HL-60 (cell line): ENCODE measurements at regions not wholly inside any gene's neighbourhood (a gene's known extent, or its start where the extent isn't known, plus 50 kb on each side); places are given as distances from the start of the nearest gene placed in this dataset.
"Not testable (repeated sequence)": the region's sequence is repeated elsewhere in the genome, so short reads cannot be mapped to it uniquely, and the experiment has no call there.

Experiments used
- DNase-seq, 2 experiments: peaks; one replicate each; pipeline ENCODE4 v3.0.0-alpha.2; 2010 to 2020; ENCODE audit warnings: low read depth in 1 of 2, low spot score in 1 of 2
- H3K27ac ChIP-seq: fragments of 250-450 bp; sonication (Bioruptor Pico); replicated peaks from 2 replicates; pipeline ENCODE4 v1.5.1; 2020; ENCODE audit warnings: mild to moderate bottlenecking, moderate library complexity
- H3K27me3 ChIP-seq: fragments of 250-450 bp; sonication (Bioruptor Pico); 2 replicates; pipeline ENCODE4 v1.5.1; 2021; ENCODE audit warnings: mild to moderate bottlenecking, moderate library complexity; ENCODE audit not compliant: insufficient read depth, poor library complexity, severe bottlenecking
- H3K4me3 ChIP-seq: replicated peaks from 2 replicates; pipeline ENCODE4 v1.5.1; 2011; ENCODE audit warnings: mild to moderate bottlenecking, control low read depth, low read length; ENCODE audit not compliant: insufficient read depth
- GABPA ChIP-seq: IDR thresholded peaks from 2 replicates; pipeline ENCODE4 v1.6.1; 2012; ENCODE audit warnings: low read depth
- POLR2AphosphoS5 ChIP-seq: IDR thresholded peaks from 2 replicates; pipeline ENCODE4 v1.6.1; 2012; ENCODE audit warnings: low read depth
- REST ChIP-seq: IDR thresholded peaks from 2 replicates; pipeline ENCODE4 v1.6.1; 2012; ENCODE audit warnings: low read depth; ENCODE audit not compliant: insufficient replicate concordance
- SPI1 ChIP-seq: IDR thresholded peaks from 2 replicates; pipeline ENCODE4 v1.6.1; 2012; ENCODE audit warnings: low read depth, mild to moderate bottlenecking, borderline replicate concordance
- TF ChIP-seq, protein P1 (sequence below): IDR thresholded peaks from one replicate; pipeline ENCODE4 v1.5.1; 2011; ENCODE audit warnings: low read length, control low read depth, inconsistent platforms; ENCODE audit not compliant: insufficient read depth

DNA sequence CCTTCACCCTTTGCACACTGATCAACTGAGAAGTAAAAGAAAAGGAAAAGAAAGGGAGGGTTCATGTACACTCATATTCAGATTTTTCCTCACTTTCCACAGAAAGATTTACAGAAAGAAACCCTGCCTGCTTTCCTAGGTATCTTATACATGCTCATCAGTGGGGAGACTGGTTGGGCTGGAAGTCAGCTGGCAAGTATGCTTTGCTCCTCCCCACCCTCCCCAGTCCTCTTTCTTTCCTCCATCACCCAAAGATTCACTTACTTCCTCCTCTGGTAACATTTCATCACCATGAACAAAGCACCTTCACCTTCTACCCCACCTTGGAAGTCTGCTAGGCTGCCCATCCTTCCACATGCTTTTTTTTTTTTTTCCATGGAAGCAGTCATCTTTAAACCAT lies 153.2 kb upstream of the NRBF2 start:
- H3K27ac ChIP-seq: no peak overlapping the region
- no peak for DNase-seq
- H3K4me3 ChIP-seq: no peak overlapping the region
- peaks cover 2% of the 10 kb centered on the region for H3K27me3 ChIP-seq
- TF ChIP-seq GABPA (no peak), POLR2AphosphoS5 (no peak), REST (no peak), SPI1 (no peak)
- TF ChIP-seq, protein P1, sequence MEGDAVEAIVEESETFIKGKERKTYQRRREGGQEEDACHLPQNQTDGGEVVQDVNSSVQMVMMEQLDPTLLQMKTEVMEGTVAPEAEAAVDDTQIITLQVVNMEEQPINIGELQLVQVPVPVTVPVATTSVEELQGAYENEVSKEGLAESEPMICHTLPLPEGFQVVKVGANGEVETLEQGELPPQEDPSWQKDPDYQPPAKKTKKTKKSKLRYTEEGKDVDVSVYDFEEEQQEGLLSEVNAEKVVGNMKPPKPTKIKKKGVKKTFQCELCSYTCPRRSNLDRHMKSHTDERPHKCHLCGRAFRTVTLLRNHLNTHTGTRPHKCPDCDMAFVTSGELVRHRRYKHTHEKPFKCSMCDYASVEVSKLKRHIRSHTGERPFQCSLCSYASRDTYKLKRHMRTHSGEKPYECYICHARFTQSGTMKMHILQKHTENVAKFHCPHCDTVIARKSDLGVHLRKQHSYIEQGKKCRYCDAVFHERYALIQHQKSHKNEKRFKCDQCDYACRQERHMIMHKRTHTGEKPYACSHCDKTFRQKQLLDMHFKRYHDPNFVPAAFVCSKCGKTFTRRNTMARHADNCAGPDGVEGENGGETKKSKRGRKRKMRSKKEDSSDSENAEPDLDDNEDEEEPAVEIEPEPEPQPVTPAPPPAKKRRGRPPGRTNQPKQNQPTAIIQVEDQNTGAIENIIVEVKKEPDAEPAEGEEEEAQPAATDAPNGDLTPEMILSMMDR: no peak

GRCh38 chr10:62978482-62978881 lies 154.6 kb upstream of the NRBF2 start:
- TF ChIP-seq REST (no peak), GABPA (no peak), SPI1 (no peak), POLR2AphosphoS5 (no peak)
- TF ChIP-seq, protein P1: no peak
- no peak overlapping the region for H3K27ac ChIP-seq

GRCh38 chr10:62974795-62975194 lies 158.3 kb upstream of the NRBF2 start:
- H3K4me3 ChIP-seq, H3K27me3 ChIP-seq, H3K27ac ChIP-seq, DNase-seq: not testable (repeated sequence)

More at GRCh38 chr10:62978482-62978881, 154.6 kb upstream of the NRBF2 start:
- Histone ChIP-seq H3K4me3 (no peak overlapping the region), H3K27me3 (peaks cover 2% of the 10 kb centered on the region)
- no peak for DNase-seq

- no peak overlapping the region for H3K27ac ChIP-seq
- H3K4me3 ChIP-seq: no peak overlapping the region
- peaks cover 2% of the 10 kb centered on the region for H3K27me3 ChIP-seq
- TF ChIP-seq REST (no peak), POLR2AphosphoS5 (no peak), GABPA (no peak), SPI1 (no peak)
- TF ChIP-seq, protein P1: no peak
- no peak for DNase-seq
Observed at GRCh38 chr10:62972103-62972502, 155.9 kb upstream of the EGR2 start.
